ENCODE measurements at regions not wholly inside any gene's neighbourhood (a gene's known extent, or its start where the extent isn't known, plus 50 kb on each side); places are given as distances from the start of the nearest gene placed in this dataset.

- TF ChIP-seq, protein P1, sequence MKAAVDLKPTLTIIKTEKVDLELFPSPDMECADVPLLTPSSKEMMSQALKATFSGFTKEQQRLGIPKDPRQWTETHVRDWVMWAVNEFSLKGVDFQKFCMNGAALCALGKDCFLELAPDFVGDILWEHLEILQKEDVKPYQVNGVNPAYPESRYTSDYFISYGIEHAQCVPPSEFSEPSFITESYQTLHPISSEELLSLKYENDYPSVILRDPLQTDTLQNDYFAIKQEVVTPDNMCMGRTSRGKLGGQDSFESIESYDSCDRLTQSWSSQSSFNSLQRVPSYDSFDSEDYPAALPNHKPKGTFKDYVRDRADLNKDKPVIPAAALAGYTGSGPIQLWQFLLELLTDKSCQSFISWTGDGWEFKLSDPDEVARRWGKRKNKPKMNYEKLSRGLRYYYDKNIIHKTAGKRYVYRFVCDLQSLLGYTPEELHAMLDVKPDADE (conservative IDR thresholded peaks at IDR 0.05; ENCODE audit: control insufficient read depth, low read depth, low read length) = no peak
- TF ChIP-seq NELFE (IDR thresholded peaks at IDR 0.05; ENCODE audit: insufficient read depth, insufficient read length) (no peak), ZNF12 (CRISPR knock-in tag; IDR thresholded peaks at IDR 0.05) (no peak), ZNF830 (CRISPR knock-in tag; IDR thresholded peaks at IDR 0.05) (no peak), SNRNP70 (optimal IDR thresholded peaks at IDR 0.05; ENCODE audit: low read depth, low read length) (no peak), STAG1 (CRISPR knock-in tag; IDR thresholded peaks at IDR 0.05; ENCODE audit: borderline replicate concordance) (no peak), ZC3H11A (IDR thresholded peaks at IDR 0.05; ENCODE audit: low read depth, low read length) (no peak), ZNF644 (tag; IDR thresholded peaks at IDR 0.05; ENCODE audit: low read depth) (no peak)
These were observed 448.8 kb downstream of the WDR72 start (continued) for GRCh38 chr15:53310709-53311108.

DNA sequence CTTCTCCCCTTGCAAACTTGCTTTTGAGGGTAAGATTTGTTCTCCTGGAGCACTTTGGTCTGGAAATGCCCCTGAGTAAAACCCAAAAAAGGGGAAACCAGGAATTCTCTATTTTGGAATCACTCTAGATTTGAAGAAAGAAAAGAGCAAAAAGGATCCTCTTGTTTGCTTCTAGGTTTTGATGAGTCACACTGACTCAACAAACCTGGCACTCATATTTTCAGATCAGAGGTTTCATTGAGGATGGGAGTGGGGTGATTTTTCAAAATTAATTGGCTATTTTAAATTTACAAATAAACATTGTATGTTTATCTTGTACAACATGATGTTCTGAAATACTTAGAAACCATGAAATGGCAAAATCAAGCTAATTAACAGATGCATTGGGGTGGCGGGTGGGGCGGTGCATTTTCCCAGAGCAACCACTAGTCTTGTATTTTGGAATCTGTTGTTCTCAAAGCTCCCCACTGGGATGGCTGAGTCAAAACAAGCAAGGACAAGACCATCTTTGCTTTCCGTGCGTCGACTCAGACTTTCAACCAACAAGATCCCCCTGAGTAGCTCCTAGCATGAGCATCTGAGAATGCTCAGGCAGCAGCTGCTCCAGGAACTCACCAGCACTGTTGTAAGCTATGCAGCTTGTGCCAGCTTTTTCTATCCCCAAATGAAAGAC lies 451.4 kb downstream of the WDR72 start:
- DNase-seq (ENCODE audit: extremely low read depth in 1 of 4, low spot score in 3 of 4) = no peak
- H3K9me1 ChIP-seq (ENCODE audit: control insufficient read depth, insufficient read depth, low read length) = no peaks in the 10 kb centered on the region
- H3K79me2 ChIP-seq (ENCODE audit: control insufficient read depth, insufficient read depth, low read length) = no peaks in the 10 kb centered on the region
- no peaks in the 10 kb centered on the region for H4K20me1 ChIP-seq (replicated peaks; ENCODE audit: control insufficient read depth, insufficient read depth, low read length)
- intact Hi-C loops (cut with micrococcal nuclease) = no loop called here
- H3K4me2 ChIP-seq (ENCODE audit: insufficient read depth, low read length) = no peak overlapping the region
- no peak overlapping the region for H2AFZ ChIP-seq (ENCODE audit: low read depth, low read length)
- H3K9me3 ChIP-seq (replicated peaks; ENCODE audit: control insufficient read depth, insufficient read depth, low read depth, low read length) = no peaks in the 10 kb centered on the region
- H3K27me3 ChIP-seq (ENCODE audit: control insufficient read depth in 2 of 2, insufficient read depth in 2 of 2, low read length in 2 of 2) = no peaks in the 10 kb centered on the region
- 4% methylated on average over 5 of the region's 5 CpGs for WGBS (ENCODE audit: insufficient coverage, low coverage, missing lambda C conversion rate)
- ChIA-PET POLR2A (no interaction called here), CTCF (ENCODE audit: low intra/inter-chr PET ratio) (no interaction called here)
- in situ Hi-C loops (cut with MboI) = no loop called here
- ATAC-seq = no peak
- no peaks in the 10 kb centered on the region for H3K4me1 ChIP-seq (replicated peaks in 1 of 2; ENCODE audit: control insufficient read depth in 2 of 2, insufficient read depth in 2 of 2, low read length in 2 of 2)
- no peak for FAIRE-seq
- TF ChIP-seq MAFG (tag; conservative IDR thresholded peaks at IDR 0.05) = peak; percentile 28; the same call in 1 of the 2 replicates
- no peak for TF ChIP-seq ID3 (CRISPR knock-in tag; IDR thresholded peaks at IDR 0.05)
- TF ChIP-seq ID3 (tag; IDR thresholded peaks at IDR 0.05) = no peak
- TF ChIP-seq ZNF436 (CRISPR knock-in tag; IDR thresholded peaks at IDR 0.05) = no peak
- TF ChIP-seq DPF2 (IDR thresholded peaks at IDR 0.05) = no peak
- TF ChIP-seq MAFK (IDR thresholded peaks at IDR 0.05; ENCODE audit: low read length) = 0 out of 2 replicates have a peak, but pooled peaks have one; percentile 7
- no peak overlapping the region for H3K4me3 ChIP-seq
- no peak overlapping the region for H3K27ac ChIP-seq (ENCODE audit: extremely low read depth, low read depth, low read length)
- no peak overlapping the region for H3K9ac ChIP-seq (ENCODE audit: insufficient read depth in 1 of 2, low read depth in 2 of 2, low read length in 2 of 2)
- no TSS peak for BruUV-seq (replicated peaks)
- H3K36me3 ChIP-seq (ENCODE audit: control insufficient read depth, insufficient read depth, low read length) = no peaks in the 10 kb centered on the region
